ENCODE measurements at regions not wholly inside any gene's neighbourhood (a gene's known extent, or its start where the extent isn't known, plus 50 kb on each side); places are given as distances from the start of the nearest gene placed in this dataset.

DNA sequence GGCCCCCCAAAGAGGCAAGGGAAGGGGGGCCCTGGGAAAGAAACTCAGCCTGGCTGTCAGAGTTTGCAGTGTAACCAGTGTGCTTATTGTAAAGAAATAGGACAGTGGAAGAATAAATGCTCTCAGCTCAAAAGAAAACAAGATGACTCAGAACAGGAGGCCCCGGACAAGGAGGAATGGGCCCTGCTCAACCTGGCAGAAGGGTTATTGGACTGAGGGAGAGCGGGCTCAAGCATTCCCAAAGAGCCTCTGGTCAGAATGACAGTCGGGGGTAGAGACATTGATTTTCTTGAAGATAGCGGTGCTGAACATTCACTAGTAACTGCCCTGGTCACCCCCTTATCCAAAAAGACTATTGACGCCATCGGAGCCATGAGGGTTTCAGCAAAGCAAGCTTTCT is 100.4 kb upstream of the OSBPL11 start:
- TF ChIP-seq PATZ1 (CRISPR knock-in tag; IDR thresholded peaks at IDR 0.05; ENCODE audit: borderline replicate concordance) (no peak), TOX (CRISPR knock-in tag; IDR thresholded peaks at IDR 0.05; ENCODE audit: borderline replicate concordance) (no peak), ARNTL (CRISPR knock-in tag; IDR thresholded peaks at IDR 0.05; ENCODE audit: borderline replicate concordance, low read depth) (no peak), POU6F1 (CRISPR knock-in tag; IDR thresholded peaks at IDR 0.05; ENCODE audit: borderline replicate concordance, low read depth) (no peak), CSRNP3 (CRISPR knock-in tag; IDR thresholded peaks at IDR 0.05) (no peak), CREB5 (CRISPR knock-in tag; IDR thresholded peaks at IDR 0.05; ENCODE audit: low read depth) (no peak), ZNF8 (CRISPR knock-in tag; IDR thresholded peaks at IDR 0.05) (no peak), ZC3H10 (CRISPR knock-in tag; IDR thresholded peaks at IDR 0.05) (no peak), ZNF565 (CRISPR knock-in tag; conservative IDR thresholded peaks at IDR 0.05; ENCODE audit: low read depth) (no peak), ZFP30 (CRISPR knock-in tag; IDR thresholded peaks at IDR 0.05) (no peak)
- TF ChIP-seq, protein P1, sequence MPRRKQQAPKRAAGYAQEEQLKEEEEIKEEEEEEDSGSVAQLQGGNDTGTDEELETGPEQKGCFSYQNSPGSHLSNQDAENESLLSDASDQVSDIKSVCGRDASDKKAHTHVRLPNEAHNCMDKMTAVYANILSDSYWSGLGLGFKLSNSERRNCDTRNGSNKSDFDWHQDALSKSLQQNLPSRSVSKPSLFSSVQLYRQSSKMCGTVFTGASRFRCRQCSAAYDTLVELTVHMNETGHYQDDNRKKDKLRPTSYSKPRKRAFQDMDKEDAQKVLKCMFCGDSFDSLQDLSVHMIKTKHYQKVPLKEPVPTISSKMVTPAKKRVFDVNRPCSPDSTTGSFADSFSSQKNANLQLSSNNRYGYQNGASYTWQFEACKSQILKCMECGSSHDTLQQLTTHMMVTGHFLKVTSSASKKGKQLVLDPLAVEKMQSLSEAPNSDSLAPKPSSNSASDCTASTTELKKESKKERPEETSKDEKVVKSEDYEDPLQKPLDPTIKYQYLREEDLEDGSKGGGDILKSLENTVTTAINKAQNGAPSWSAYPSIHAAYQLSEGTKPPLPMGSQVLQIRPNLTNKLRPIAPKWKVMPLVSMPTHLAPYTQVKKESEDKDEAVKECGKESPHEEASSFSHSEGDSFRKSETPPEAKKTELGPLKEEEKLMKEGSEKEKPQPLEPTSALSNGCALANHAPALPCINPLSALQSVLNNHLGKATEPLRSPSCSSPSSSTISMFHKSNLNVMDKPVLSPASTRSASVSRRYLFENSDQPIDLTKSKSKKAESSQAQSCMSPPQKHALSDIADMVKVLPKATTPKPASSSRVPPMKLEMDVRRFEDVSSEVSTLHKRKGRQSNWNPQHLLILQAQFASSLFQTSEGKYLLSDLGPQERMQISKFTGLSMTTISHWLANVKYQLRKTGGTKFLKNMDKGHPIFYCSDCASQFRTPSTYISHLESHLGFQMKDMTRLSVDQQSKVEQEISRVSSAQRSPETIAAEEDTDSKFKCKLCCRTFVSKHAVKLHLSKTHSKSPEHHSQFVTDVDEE (CRISPR knock-in tag; IDR thresholded peaks at IDR 0.05) = no peak
